HEK293 (cell line): ENCODE measurements at regions not wholly inside any gene's neighbourhood (a gene's known extent, or its start where the extent isn't known, plus 50 kb on each side); places are given as distances from the start of the nearest gene placed in this dataset.

Experiments used
- CTCF ChIA-PET: fragments of 350-600 bp; formaldehyde crosslinking; extraction: SDS; loops from one replicate; lab custom pipeline; 2021; ENCODE audit warnings: antibody characterized with exemption; lab: Yijun Ruan, JAX
- POLR2A ChIA-PET: fragments of 300-600 bp; formaldehyde crosslinking; extraction: SDS; loops from one replicate; lab custom pipeline; 2020; ENCODE audit warnings: antibody characterized with exemption, inconsistent platforms; lab: Yijun Ruan, JAX
- H3K27ac ChIP-seq: fragments of 200-500 bp; sonication (Bioruptor generic); 2 replicates; pipeline ENCODE4 v1.5.1; 2014; ENCODE audit warnings: low read depth, low read length, control low read depth, inconsistent platforms; ENCODE audit errors: extremely low read depth
- H3K36me3 ChIP-seq, 2 experiments: fragments of 200-500 bp in 1 of 2; sonication (Bioruptor generic) in 1 of 2; 1 replicate in 1 of 2; 2 replicates in 1 of 2; pipeline ENCODE4 v1.5.1; 2014 to 2017; ENCODE audit warnings: inconsistent platforms in 2 of 2, low read length in 2 of 2; ENCODE audit not compliant: control insufficient read depth in 2 of 2, insufficient read depth in 1 of 2
- H3K4me1 ChIP-seq: fragments of 200-500 bp; sonication (Bioruptor generic); 2 replicates; pipeline ENCODE4 v1.5.1; 2014; ENCODE audit warnings: mild to moderate bottlenecking, low read length, inconsistent platforms; ENCODE audit not compliant: control insufficient read depth, insufficient read depth
- H3K4me3 ChIP-seq: 2 replicates; pipeline ENCODE4 v1.5.1; 2011; ENCODE audit warnings: low read depth, mild to moderate bottlenecking, control low read depth, low read length, moderate library complexity
- H3K9me3 ChIP-seq: fragments of 200-500 bp; sonication (Bioruptor generic); 2 replicates; pipeline ENCODE4 v1.5.1; 2014; ENCODE audit warnings: low read depth, low read length, inconsistent platforms; ENCODE audit not compliant: control insufficient read depth, insufficient read depth
- GLI4 ChIP-seq: fragments of 450-650 bp; formaldehyde crosslinking; IDR thresholded peaks from 2 replicates; pipeline ENCODE4 v1.5.1; 2016; ENCODE audit warnings: missing biosample characterization, missing genetic modification characterization
- HOXC10 ChIP-seq: sonication (generic); formaldehyde crosslinking; IDR thresholded peaks from 2 replicates; pipeline ENCODE4 v1.8.1; 2023; ENCODE audit warnings: mild to moderate bottlenecking, missing genetic modification reagents
- KLF10 ChIP-seq: fragments of 450-650 bp; IDR thresholded peaks from 2 replicates; pipeline ENCODE4 v1.5.1; 2018; ENCODE audit warnings: missing biosample characterization, mild to moderate bottlenecking, missing genetic modification characterization
- KLF9 ChIP-seq: fragments of 450-650 bp; formaldehyde crosslinking; IDR thresholded peaks from 2 replicates; pipeline ENCODE4 v1.5.1; 2016; ENCODE audit warnings: missing biosample characterization, missing genetic modification characterization, low read depth
- OSR2 ChIP-seq: fragments of 450-650 bp; formaldehyde crosslinking; IDR thresholded peaks from 2 replicates; pipeline ENCODE4 v1.5.1; 2016; ENCODE audit warnings: missing biosample characterization, missing genetic modification characterization
- SP3 ChIP-seq: fragments of 450-650 bp; formaldehyde crosslinking; IDR thresholded peaks from 2 replicates; pipeline ENCODE4 v1.5.1; 2016; ENCODE audit warnings: missing biosample characterization, missing genetic modification characterization
- YY1 ChIP-seq: fragments of 450-650 bp; formaldehyde crosslinking; IDR thresholded peaks from 2 replicates; pipeline ENCODE4 v1.5.1; 2018; ENCODE audit warnings: missing biosample characterization, missing genetic modification characterization
- ZBTB1 ChIP-seq: fragments of 450-650 bp; formaldehyde crosslinking; IDR thresholded peaks from 2 replicates; pipeline ENCODE4 v1.5.1; 2016; ENCODE audit warnings: missing biosample characterization, missing genetic modification characterization
- ZBTB20 ChIP-seq: fragments of 450-650 bp; formaldehyde crosslinking; IDR thresholded peaks from 2 replicates; pipeline ENCODE4 v1.5.1; 2016; ENCODE audit warnings: missing biosample characterization, missing genetic modification characterization
- ZNF138 ChIP-seq: fragments of 450-650 bp; formaldehyde crosslinking; IDR thresholded peaks from 2 replicates; pipeline ENCODE4 v1.5.1; 2016; ENCODE audit warnings: missing biosample characterization, missing genetic modification characterization, borderline replicate concordance
- ZNF146 ChIP-seq: fragments of 450-650 bp; formaldehyde crosslinking; IDR thresholded peaks from 2 replicates; pipeline ENCODE4 v1.5.1; 2016; ENCODE audit warnings: missing biosample characterization, missing genetic modification characterization
- ZNF174 ChIP-seq: fragments of 450-650 bp; formaldehyde crosslinking; IDR thresholded peaks from 2 replicates; pipeline ENCODE4 v1.5.0; 2017; ENCODE audit warnings: missing biosample characterization, mild to moderate bottlenecking, missing genetic modification characterization
- ZNF211 ChIP-seq: fragments of 450-650 bp; formaldehyde crosslinking; IDR thresholded peaks from 2 replicates; pipeline ENCODE4 v1.5.1; 2016; ENCODE audit warnings: low read depth, missing biosample characterization, missing genetic modification characterization
- ZNF274 ChIP-seq, 2 experiments: fragments of 200-500 bp in 1 of 2; fragments of 450-650 bp in 1 of 2; sonication (Bioruptor generic) in 1 of 2; formaldehyde crosslinking in 1 of 2; IDR thresholded peaks; 2 replicates each; pipeline versions ENCODE4 v1.5.1 to v1.6.1; 2014 to 2016; ENCODE audit warnings: borderline replicate concordance in 1 of 2, inconsistent platforms in 1 of 2, low read length in 1 of 2, missing biosample characterization in 1 of 2, missing genetic modification characterization in 1 of 2
- ZNF311 ChIP-seq: fragments of 450-650 bp; formaldehyde crosslinking; IDR thresholded peaks from 2 replicates; pipeline ENCODE4 v1.5.1; 2017; ENCODE audit warnings: missing biosample characterization, missing genetic modification characterization, borderline replicate concordance
- ZNF335 ChIP-seq: fragments of 450-650 bp; formaldehyde crosslinking; conservative IDR thresholded peaks from 2 replicates; pipeline ENCODE4 v1.5.1; 2016; ENCODE audit warnings: missing biosample characterization, missing genetic modification characterization
- ZNF48 ChIP-seq: fragments of 450-650 bp; formaldehyde crosslinking; IDR thresholded peaks from 2 replicates; pipeline ENCODE4 v1.5.1; 2016; ENCODE audit warnings: missing biosample characterization, missing genetic modification characterization
- ZNF549 ChIP-seq: fragments of 450-650 bp; IDR thresholded peaks from 2 replicates; pipeline ENCODE4 v1.5.1; 2018; ENCODE audit warnings: missing biosample characterization, missing genetic modification characterization, mild to moderate bottlenecking, inconsistent platforms, moderate library complexity
- ZNF555 ChIP-seq: fragments of 450-650 bp; formaldehyde crosslinking; conservative IDR thresholded peaks from 2 replicates; pipeline ENCODE4 v1.5.1; 2017; ENCODE audit warnings: missing biosample characterization, mild to moderate bottlenecking, missing genetic modification characterization, inconsistent platforms
- ZNF560 ChIP-seq: fragments of 450-650 bp; formaldehyde crosslinking; IDR thresholded peaks from 2 replicates; pipeline ENCODE4 v1.5.1; 2017; ENCODE audit warnings: missing biosample characterization, missing genetic modification characterization, borderline replicate concordance
- ZNF621 ChIP-seq: fragments of 450-650 bp; formaldehyde crosslinking; IDR thresholded peaks from 2 replicates; pipeline ENCODE4 v1.5.1; 2017; ENCODE audit warnings: missing biosample characterization, missing genetic modification characterization
- ZNF658 ChIP-seq: fragments of 450-650 bp; formaldehyde crosslinking; IDR thresholded peaks from 2 replicates; pipeline ENCODE4; 2016; ENCODE audit warnings: missing biosample characterization, missing genetic modification characterization
- ZNF707 ChIP-seq: fragments of 450-650 bp; formaldehyde crosslinking; IDR thresholded peaks from 2 replicates; pipeline ENCODE4 v1.5.1; 2016; ENCODE audit warnings: missing biosample characterization, missing genetic modification characterization
- TF ChIP-seq, protein P1 (sequence below): fragments of 450-650 bp; formaldehyde crosslinking; IDR thresholded peaks from 2 replicates; pipeline ENCODE4 v1.5.1; 2016; ENCODE audit warnings: missing biosample characterization, missing genetic modification characterization
- TF ChIP-seq, protein P2 (sequence below): fragments of 450-650 bp; formaldehyde crosslinking; IDR thresholded peaks from 2 replicates; pipeline ENCODE4 v1.5.1; 2016; ENCODE audit warnings: missing biosample characterization, missing genetic modification characterization
- TF ChIP-seq, protein P3 (sequence below): fragments of 450-650 bp; formaldehyde crosslinking; IDR thresholded peaks from 2 replicates; pipeline ENCODE4 v1.5.1; 2016; ENCODE audit warnings: missing biosample characterization, missing genetic modification characterization
- TF ChIP-seq, protein P4 (sequence below): fragments of 450-650 bp; formaldehyde crosslinking; IDR thresholded peaks from 2 replicates; pipeline ENCODE4 v1.5.1; 2017; ENCODE audit warnings: missing biosample characterization, missing genetic modification characterization

DNA sequence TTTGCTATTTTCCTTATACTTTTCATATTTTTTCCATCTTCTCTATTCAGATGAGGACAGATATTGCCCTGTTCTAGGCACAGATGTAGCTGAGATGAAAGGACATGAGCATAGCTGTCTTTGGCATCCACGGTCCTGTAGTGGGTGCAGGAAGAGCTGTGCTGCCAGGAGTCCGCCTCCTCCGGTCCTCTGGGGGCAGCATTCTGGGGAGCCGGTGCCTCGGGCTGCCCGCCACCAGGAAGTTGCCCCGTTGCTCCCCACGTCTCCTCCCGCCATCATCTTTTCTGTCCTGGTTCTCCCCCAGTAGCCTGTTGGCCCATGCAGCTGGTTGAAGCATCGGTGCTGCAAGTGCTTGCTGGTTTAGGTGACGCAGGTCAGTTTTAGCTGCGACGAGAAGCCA, 170.0 kb upstream of the IRX4 start:
- Histone ChIP-seq H3K4me3 (no peak overlapping the region), H3K36me3 (no peaks in the 10 kb centered on the region), H3K9me3 (no peaks in the 10 kb centered on the region; the same call in 1 of the 2 replicates), H3K4me1 (no peaks in the 10 kb centered on the region), H3K27ac (no peak overlapping the region)
- ChIA-PET CTCF (interaction anchor here (0.7 kb wide), 1 partner anchor 26 kb away, joined by 3 read pairs; no protein-coding TSS in a partner anchor), POLR2A (no interaction called here)
- TF ChIP-seq ZNF211 (no peak), ZNF274 (IDR thresholded peaks at IDR 0.05; ENCODE audit: low read length) (no peak), ZNF274 (tag by site-specific recombination; IDR thresholded peaks at IDR 0.05; ENCODE audit: borderline replicate concordance) (no peak), ZNF146 (no peak), HOXC10 (no peak), ZNF174 (no peak), OSR2 (no peak), ZBTB20 (no peak), ZNF658 (tag by site-specific recombination) (no peak), ZNF138 (no peak)
- TF ChIP-seq, protein P1, sequence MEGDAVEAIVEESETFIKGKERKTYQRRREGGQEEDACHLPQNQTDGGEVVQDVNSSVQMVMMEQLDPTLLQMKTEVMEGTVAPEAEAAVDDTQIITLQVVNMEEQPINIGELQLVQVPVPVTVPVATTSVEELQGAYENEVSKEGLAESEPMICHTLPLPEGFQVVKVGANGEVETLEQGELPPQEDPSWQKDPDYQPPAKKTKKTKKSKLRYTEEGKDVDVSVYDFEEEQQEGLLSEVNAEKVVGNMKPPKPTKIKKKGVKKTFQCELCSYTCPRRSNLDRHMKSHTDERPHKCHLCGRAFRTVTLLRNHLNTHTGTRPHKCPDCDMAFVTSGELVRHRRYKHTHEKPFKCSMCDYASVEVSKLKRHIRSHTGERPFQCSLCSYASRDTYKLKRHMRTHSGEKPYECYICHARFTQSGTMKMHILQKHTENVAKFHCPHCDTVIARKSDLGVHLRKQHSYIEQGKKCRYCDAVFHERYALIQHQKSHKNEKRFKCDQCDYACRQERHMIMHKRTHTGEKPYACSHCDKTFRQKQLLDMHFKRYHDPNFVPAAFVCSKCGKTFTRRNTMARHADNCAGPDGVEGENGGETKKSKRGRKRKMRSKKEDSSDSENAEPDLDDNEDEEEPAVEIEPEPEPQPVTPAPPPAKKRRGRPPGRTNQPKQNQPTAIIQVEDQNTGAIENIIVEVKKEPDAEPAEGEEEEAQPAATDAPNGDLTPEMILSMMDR (tag by site-specific recombination) = no peak
- TF ChIP-seq, protein P2, sequence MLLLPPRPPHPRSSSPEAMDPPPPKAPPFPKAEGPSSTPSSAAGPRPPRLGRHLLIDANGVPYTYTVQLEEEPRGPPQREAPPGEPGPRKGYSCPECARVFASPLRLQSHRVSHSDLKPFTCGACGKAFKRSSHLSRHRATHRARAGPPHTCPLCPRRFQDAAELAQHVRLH (tag by site-specific recombination) = no peak

DNA sequence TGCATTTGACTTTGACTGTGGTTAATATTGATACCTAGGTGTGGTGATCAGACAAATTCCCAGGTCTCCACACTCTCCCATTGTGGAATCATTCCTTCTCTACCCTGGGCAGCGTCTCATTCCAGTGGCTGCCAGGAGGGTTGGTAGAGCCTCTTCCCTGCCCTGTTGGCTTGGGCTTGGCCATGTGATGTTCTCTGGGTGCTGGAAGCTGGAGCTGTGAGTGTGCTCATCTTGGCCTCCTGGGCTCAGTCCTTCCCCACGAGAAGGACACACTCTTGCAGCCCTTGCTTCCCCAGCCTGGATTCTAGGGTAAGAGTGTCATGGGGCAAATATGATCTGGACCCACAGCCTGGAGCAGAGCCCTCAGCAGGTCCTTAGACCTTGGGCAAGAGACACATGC, 167.2 kb upstream of the IRX4 start:
- Histone ChIP-seq H3K27ac (no peak overlapping the region), H3K36me3 (no peaks in the 10 kb centered on the region), H3K4me1 (no peaks in the 10 kb centered on the region), H3K9me3 (no peaks in the 10 kb centered on the region), H3K4me3 (no peak overlapping the region)
- no peak for TF ChIP-seq ZNF549
- TF ChIP-seq YY1 (tag by site-specific recombination) = no peak
- no peak for TF ChIP-seq ZNF658 (tag by site-specific recombination)
- TF ChIP-seq ZNF48 (tag by site-specific recombination) = no peak
- TF ChIP-seq ZNF707 (tag by site-specific recombination) = no peak
- TF ChIP-seq SP3 = no peak
- no peak for TF ChIP-seq ZNF621
- no peak for TF ChIP-seq ZNF311 (tag by site-specific recombination)
- TF ChIP-seq, protein P3, sequence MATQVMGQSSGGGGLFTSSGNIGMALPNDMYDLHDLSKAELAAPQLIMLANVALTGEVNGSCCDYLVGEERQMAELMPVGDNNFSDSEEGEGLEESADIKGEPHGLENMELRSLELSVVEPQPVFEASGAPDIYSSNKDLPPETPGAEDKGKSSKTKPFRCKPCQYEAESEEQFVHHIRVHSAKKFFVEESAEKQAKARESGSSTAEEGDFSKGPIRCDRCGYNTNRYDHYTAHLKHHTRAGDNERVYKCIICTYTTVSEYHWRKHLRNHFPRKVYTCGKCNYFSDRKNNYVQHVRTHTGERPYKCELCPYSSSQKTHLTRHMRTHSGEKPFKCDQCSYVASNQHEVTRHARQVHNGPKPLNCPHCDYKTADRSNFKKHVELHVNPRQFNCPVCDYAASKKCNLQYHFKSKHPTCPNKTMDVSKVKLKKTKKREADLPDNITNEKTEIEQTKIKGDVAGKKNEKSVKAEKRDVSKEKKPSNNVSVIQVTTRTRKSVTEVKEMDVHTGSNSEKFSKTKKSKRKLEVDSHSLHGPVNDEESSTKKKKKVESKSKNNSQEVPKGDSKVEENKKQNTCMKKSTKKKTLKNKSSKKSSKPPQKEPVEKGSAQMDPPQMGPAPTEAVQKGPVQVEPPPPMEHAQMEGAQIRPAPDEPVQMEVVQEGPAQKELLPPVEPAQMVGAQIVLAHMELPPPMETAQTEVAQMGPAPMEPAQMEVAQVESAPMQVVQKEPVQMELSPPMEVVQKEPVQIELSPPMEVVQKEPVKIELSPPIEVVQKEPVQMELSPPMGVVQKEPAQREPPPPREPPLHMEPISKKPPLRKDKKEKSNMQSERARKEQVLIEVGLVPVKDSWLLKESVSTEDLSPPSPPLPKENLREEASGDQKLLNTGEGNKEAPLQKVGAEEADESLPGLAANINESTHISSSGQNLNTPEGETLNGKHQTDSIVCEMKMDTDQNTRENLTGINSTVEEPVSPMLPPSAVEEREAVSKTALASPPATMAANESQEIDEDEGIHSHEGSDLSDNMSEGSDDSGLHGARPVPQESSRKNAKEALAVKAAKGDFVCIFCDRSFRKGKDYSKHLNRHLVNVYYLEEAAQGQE = no peak
- TF ChIP-seq ZNF555 (tag by site-specific recombination) = no peak
- no peak for TF ChIP-seq ZNF560 (tag by site-specific recombination)
- TF ChIP-seq KLF9 (tag by site-specific recombination) = no peak
- TF ChIP-seq ZNF335 (tag by site-specific recombination) = no peak
- no peak for TF ChIP-seq GLI4
- TF ChIP-seq, protein P4, sequence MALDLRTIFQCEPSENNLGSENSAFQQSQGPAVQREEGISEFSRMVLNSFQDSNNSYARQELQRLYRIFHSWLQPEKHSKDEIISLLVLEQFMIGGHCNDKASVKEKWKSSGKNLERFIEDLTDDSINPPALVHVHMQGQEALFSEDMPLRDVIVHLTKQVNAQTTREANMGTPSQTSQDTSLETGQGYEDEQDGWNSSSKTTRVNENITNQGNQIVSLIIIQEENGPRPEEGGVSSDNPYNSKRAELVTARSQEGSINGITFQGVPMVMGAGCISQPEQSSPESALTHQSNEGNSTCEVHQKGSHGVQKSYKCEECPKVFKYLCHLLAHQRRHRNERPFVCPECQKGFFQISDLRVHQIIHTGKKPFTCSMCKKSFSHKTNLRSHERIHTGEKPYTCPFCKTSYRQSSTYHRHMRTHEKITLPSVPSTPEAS (tag by site-specific recombination) = no peak
- no peak for TF ChIP-seq ZBTB1 (tag by site-specific recombination)
- no peak for TF ChIP-seq KLF10 (tag by site-specific recombination)
- POLR2A ChIA-PET = no interaction called here
- CTCF ChIA-PET = interaction anchor here (0.7 kb wide), 1 partner anchor 12 kb away, joined by 4 read pairs; no protein-coding TSS in a partner anchor
